ENCODE measurements at regions not wholly inside any gene's neighbourhood (a gene's known extent, or its start where the extent isn't known, plus 50 kb on each side); places are given as distances from the start of the nearest gene placed in this dataset.

GRCh38 chr7:106813705-106814305, 51.3 kb upstream of the PIK3CG start:
- no peaks in the 10 kb centered on the region for H3K9me3 Mint-ChIP-seq (ENCODE audit: unreplicated experiment)

GRCh38 chr7:106814887-106815286, 50.2 kb upstream of the PIK3CG start:
- H3K27ac ChIP-seq (ENCODE audit: low read depth, low read length) = no peak overlapping the region
- Mint-ChIP-seq H3K4me1 (ENCODE audit: low read depth, unreplicated experiment) (peaks cover 13% of the 10 kb centered on the region), H3K36me3 (ENCODE audit: low read depth, unreplicated experiment) (no peaks in the 10 kb centered on the region), H3K27me3 (ENCODE audit: low read depth, unreplicated experiment) (no peaks in the 10 kb centered on the region), H3K4me3 (ENCODE audit: unreplicated experiment) (no peak overlapping the region), H3K27ac (ENCODE audit: unreplicated experiment) (no peak overlapping the region), H3K9me3 (ENCODE audit: unreplicated experiment) (no peaks in the 10 kb centered on the region)
- no peaks in the 10 kb centered on the region for H3K27me3 ChIP-seq (ENCODE audit: insufficient read depth, low read length)
- no peaks in the 10 kb centered on the region for H3K9me3 ChIP-seq (ENCODE audit: insufficient read depth, low read depth, low read length)
- H3K4me3 ChIP-seq (ENCODE audit: insufficient read depth, low read depth, low read length) = no peak overlapping the region
- no peak overlapping the region for H3K9ac ChIP-seq (ENCODE audit: low read length)
- H3K36me3 ChIP-seq (ENCODE audit: insufficient read depth, low read length) = no peaks in the 10 kb centered on the region
- H2AFZ ChIP-seq (ENCODE audit: low read depth, low read length) = no peak overlapping the region
- DNase-seq (ENCODE audit: low read depth) (no peak), FAIRE-seq (no peak)
- TF ChIP-seq, protein P1, sequence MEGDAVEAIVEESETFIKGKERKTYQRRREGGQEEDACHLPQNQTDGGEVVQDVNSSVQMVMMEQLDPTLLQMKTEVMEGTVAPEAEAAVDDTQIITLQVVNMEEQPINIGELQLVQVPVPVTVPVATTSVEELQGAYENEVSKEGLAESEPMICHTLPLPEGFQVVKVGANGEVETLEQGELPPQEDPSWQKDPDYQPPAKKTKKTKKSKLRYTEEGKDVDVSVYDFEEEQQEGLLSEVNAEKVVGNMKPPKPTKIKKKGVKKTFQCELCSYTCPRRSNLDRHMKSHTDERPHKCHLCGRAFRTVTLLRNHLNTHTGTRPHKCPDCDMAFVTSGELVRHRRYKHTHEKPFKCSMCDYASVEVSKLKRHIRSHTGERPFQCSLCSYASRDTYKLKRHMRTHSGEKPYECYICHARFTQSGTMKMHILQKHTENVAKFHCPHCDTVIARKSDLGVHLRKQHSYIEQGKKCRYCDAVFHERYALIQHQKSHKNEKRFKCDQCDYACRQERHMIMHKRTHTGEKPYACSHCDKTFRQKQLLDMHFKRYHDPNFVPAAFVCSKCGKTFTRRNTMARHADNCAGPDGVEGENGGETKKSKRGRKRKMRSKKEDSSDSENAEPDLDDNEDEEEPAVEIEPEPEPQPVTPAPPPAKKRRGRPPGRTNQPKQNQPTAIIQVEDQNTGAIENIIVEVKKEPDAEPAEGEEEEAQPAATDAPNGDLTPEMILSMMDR (IDR thresholded peaks at IDR 0.05; ENCODE audit: insufficient read depth, low read depth, low read length) = no peak
- no peak for TF ChIP-seq EZH2 (IDR thresholded peaks at IDR 0.05; ENCODE audit: insufficient read depth, low read length)
- no peak overlapping the region for H3K4me2 ChIP-seq (ENCODE audit: low read length)
- H3K4me1 ChIP-seq (ENCODE audit: insufficient read depth, low read length) = no peaks in the 10 kb centered on the region
- H4K20me1 ChIP-seq (ENCODE audit: insufficient read depth, low read length) = no peaks in the 10 kb centered on the region
- no peaks in the 10 kb centered on the region for H3K79me2 ChIP-seq (ENCODE audit: insufficient read depth, low read length)

More at GRCh38 chr7:106813705-106814305, 51.3 kb upstream of the PIK3CG start:
- no peaks in the 10 kb centered on the region for H3K79me2 ChIP-seq (ENCODE audit: insufficient read depth, low read length)
- H3K27me3 ChIP-seq (ENCODE audit: insufficient read depth, low read length) = no peaks in the 10 kb centered on the region
- no peak for FAIRE-seq
- no peak overlapping the region for H3K27ac ChIP-seq (ENCODE audit: low read depth, low read length)
- H3K36me3 Mint-ChIP-seq (ENCODE audit: low read depth, unreplicated experiment) = no peaks in the 10 kb centered on the region
- no peaks in the 10 kb centered on the region for H4K20me1 ChIP-seq (ENCODE audit: insufficient read depth, low read length)
- H3K27me3 Mint-ChIP-seq (ENCODE audit: low read depth, unreplicated experiment) = no peaks in the 10 kb centered on the region
- no peak overlapping the region for H3K4me3 Mint-ChIP-seq (ENCODE audit: unreplicated experiment)
- peak overlapping the region; percentile 20 for H3K27ac Mint-ChIP-seq (ENCODE audit: unreplicated experiment)
- peaks cover 12% of the 10 kb centered on the region for H3K4me1 Mint-ChIP-seq (ENCODE audit: low read depth, unreplicated experiment)
- H3K36me3 ChIP-seq (ENCODE audit: insufficient read depth, low read length) = no peaks in the 10 kb centered on the region
- peak; percentile 67 for DNase-seq (ENCODE audit: low read depth)
- H3K9me3 ChIP-seq (ENCODE audit: insufficient read depth, low read depth, low read length) = no peaks in the 10 kb centered on the region
- H2AFZ ChIP-seq (ENCODE audit: low read depth, low read length) = no peak overlapping the region
- no peaks in the 10 kb centered on the region for H3K4me1 ChIP-seq (ENCODE audit: insufficient read depth, low read length)
- H3K4me3 ChIP-seq (ENCODE audit: insufficient read depth, low read depth, low read length) = no peak overlapping the region
- no peak overlapping the region for H3K4me2 ChIP-seq (ENCODE audit: low read length)
- TF ChIP-seq, protein P1 (IDR thresholded peaks at IDR 0.05; ENCODE audit: insufficient read depth, low read depth, low read length) = no peak
- no peak for TF ChIP-seq EZH2 (IDR thresholded peaks at IDR 0.05; ENCODE audit: insufficient read depth, low read length)
- no peak overlapping the region for H3K9ac ChIP-seq (ENCODE audit: low read length)
